ENCODE measurements at regions not wholly inside any gene's neighbourhood (a gene's known extent, or its start where the extent isn't known, plus 50 kb on each side); places are given as distances from the start of the nearest gene placed in this dataset.

DNA sequence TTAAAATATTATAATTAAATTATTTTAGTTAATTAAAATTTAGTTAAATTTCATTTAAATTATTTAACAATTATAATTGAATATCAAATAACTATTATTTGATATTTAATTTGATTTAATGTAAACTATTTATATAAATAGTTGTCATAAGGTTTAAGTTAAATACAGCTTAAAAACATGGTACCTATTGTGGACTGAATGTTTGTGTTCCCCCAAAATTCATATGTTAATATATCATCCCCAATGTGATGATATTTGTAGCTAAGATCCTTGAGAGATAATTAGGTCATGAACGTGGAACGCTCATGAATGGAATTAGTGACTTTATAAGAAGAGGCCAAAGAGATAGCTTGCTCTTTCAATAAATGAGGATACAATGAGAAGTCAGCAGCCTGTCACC, 505.7 kb upstream of the LRATD1 start:
- TF ChIP-seq GATA2 (IDR thresholded peaks at IDR 0.05; ENCODE audit: low read depth, low read length) (no peak), GATA3 (IDR thresholded peaks at IDR 0.05; ENCODE audit: low read depth, low read length) (no peak)

Data from SH-SY5Y (cell line).